Natural killer cell (primary cell): ENCODE measurements at regions not wholly inside any gene's neighbourhood (a gene's known extent, or its start where the extent isn't known, plus 50 kb on each side); places are given as distances from the start of the nearest gene placed in this dataset.
A peak's percentile ranks its signal among the peaks of the same experiment; 100 is the strongest.

Source experiments
- ATAC-seq, 3 donors: fragments of 150-1000 bp in 2 of 3; fragments of 200-7000 bp in 1 of 3; cut with Tn5 transposase; 1 replicate in 1 of 3; 2 replicates in 2 of 3; pipeline ENCODE4 v1.10.0; 2021; ENCODE audit warnings: mild to moderate bottlenecking in 2 of 3, moderate library complexity in 2 of 3
- DNase-seq, 2 donors: peaks; one replicate each; pipeline versions ENCODE4 v3.0.0 to v3.0.0-alpha.2; 2013 to 2021; ENCODE audit warnings: mixed read lengths in 1 of 2
- H3K27ac ChIP-seq: one replicate; pipeline ENCODE4 v1.5.1; 2013; ENCODE audit warnings: mild to moderate bottlenecking, low read length
- H3K27me3 ChIP-seq: one replicate; pipeline ENCODE4 v1.6.1; 2013; ENCODE audit warnings: low read length; ENCODE audit not compliant: control insufficient read depth, insufficient read depth
- H3K36me3 ChIP-seq: one replicate; pipeline ENCODE4 v1.6.1; 2013; ENCODE audit warnings: low read length; ENCODE audit not compliant: control insufficient read depth, insufficient read depth
- H3K4me1 ChIP-seq: one replicate; pipeline ENCODE4 v1.6.1; 2013; ENCODE audit warnings: low read length; ENCODE audit not compliant: control insufficient read depth, insufficient read depth
- H3K4me3 ChIP-seq: one replicate; pipeline ENCODE4 v1.5.1; 2013; ENCODE audit warnings: low read length
- H3K9me3 ChIP-seq: one replicate; pipeline ENCODE4 v1.6.1; 2013; ENCODE audit warnings: low read length; ENCODE audit not compliant: control insufficient read depth, insufficient read depth
- H3K27ac Mint-ChIP-seq, 2 donors: one replicate each; pipeline ENCODE4 v1.8.0; 2022; ENCODE audit warnings: mild to moderate bottlenecking in 2 of 2, mixed read lengths in 2 of 2, moderate library complexity in 1 of 2
- H3K27me3 Mint-ChIP-seq, 2 donors: one replicate each; pipeline ENCODE4 v1.8.0; 2022; ENCODE audit warnings: low read depth in 2 of 2, mixed read lengths in 2 of 2
- H3K36me3 Mint-ChIP-seq: one replicate; pipeline ENCODE4 v1.8.0; 2022; ENCODE audit warnings: mixed read lengths
- H3K4me1 Mint-ChIP-seq, 2 donors: one replicate each; pipeline ENCODE4 v1.8.0; 2022; ENCODE audit warnings: mixed read lengths in 2 of 2
- H3K4me3 Mint-ChIP-seq: one replicate; pipeline ENCODE4 v1.8.0; 2022; ENCODE audit warnings: mild to moderate bottlenecking, moderate library complexity, mixed read lengths
- H3K9me3 Mint-ChIP-seq, 2 donors: one replicate each; pipeline ENCODE4 v1.8.0; 2022; ENCODE audit warnings: mixed read lengths in 2 of 2
- WGBS: methylation state at CpG from one replicate; pipeline ENCODE4 v1.1.7; 2013; ENCODE audit warnings: missing lambda C conversion rate; ENCODE audit not compliant: insufficient coverage; 5-methylcytosine and 5-hydroxymethylcytosine counted together
- intact Hi-C: fragments of 100-400 bp; cut with micrococcal nuclease; formaldehyde crosslinking; loops from one replicate; pipeline ENCODE4 v1.14.2; 2022
- TF ChIP-seq, protein P1 (sequence below): fragments of 200-600 bp; IDR thresholded peaks from one replicate; pipeline ENCODE4 v1.8.0; 2022; ENCODE audit warnings: antibody characterized with exemption

DNA sequence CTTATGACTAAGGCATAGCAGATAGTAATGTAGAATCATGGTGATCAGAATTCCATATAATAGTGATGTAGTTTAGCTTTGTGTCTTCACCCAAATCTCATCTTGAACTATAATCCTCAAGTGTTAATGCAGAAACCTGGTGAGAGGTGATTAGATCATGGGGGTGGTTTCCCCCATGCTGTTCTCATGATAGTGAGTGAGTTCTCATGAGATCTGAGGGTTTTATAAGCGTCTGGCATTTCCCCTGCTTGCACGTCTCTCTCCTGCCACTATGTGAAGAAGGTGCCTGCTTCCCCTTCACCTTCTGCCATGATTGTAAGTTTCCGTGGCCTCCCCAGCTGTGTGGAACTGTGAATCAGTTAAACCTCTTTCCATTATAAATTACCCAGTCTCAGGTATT lies 138.7 kb upstream of the CBLB start:
- Mint-ChIP-seq H3K27ac (no peak overlapping the region), H3K9me3 (no peaks in the 10 kb centered on the region), H3K4me3 (no peak overlapping the region), H3K36me3 (no peaks in the 10 kb centered on the region), H3K27me3 (no peaks in the 10 kb centered on the region), H3K4me1 (peaks cover 11 to 16% of the 10 kb centered on the region in 2 donors)
- Histone ChIP-seq H3K9me3 (no peaks in the 10 kb centered on the region), H3K4me3 (no peak overlapping the region), H3K27ac (no peak overlapping the region), H3K27me3 (no peaks in the 10 kb centered on the region), H3K36me3 (no peaks in the 10 kb centered on the region), H3K4me1 (no peaks in the 10 kb centered on the region)
- ATAC-seq, result no peak
- intact Hi-C loops, result no loop called here
- no peak for DNase-seq
- TF ChIP-seq, protein P1, sequence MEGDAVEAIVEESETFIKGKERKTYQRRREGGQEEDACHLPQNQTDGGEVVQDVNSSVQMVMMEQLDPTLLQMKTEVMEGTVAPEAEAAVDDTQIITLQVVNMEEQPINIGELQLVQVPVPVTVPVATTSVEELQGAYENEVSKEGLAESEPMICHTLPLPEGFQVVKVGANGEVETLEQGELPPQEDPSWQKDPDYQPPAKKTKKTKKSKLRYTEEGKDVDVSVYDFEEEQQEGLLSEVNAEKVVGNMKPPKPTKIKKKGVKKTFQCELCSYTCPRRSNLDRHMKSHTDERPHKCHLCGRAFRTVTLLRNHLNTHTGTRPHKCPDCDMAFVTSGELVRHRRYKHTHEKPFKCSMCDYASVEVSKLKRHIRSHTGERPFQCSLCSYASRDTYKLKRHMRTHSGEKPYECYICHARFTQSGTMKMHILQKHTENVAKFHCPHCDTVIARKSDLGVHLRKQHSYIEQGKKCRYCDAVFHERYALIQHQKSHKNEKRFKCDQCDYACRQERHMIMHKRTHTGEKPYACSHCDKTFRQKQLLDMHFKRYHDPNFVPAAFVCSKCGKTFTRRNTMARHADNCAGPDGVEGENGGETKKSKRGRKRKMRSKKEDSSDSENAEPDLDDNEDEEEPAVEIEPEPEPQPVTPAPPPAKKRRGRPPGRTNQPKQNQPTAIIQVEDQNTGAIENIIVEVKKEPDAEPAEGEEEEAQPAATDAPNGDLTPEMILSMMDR, result no peak
- whole genome bisulfite sequencing, result 97% methylated on average over 3 of the region's 3 CpGs

DNA sequence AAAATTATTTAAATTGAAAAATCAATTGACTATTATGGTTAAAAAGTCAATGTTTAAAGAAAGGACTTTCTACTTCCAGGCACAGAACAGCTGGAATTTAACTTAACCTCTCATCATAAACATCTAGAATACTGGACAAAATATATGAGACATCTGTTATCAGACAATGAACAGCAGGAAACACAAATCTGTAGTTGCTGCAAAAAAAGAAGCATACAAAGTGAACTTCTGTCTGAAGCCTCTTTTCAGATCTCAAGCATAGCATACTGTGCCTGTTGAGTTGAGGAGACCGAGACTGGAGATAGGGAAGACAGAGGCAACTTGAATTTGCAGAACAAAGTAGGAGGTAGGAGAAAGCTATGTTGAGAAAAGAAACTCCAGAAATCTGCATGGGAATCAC lies 140.0 kb upstream of the CBLB start:
- no peak overlapping the region for H3K4me3 Mint-ChIP-seq
- Histone ChIP-seq H3K4me1 (no peaks in the 10 kb centered on the region), H3K27ac (no peak overlapping the region), H3K27me3 (no peaks in the 10 kb centered on the region), H3K36me3 (no peaks in the 10 kb centered on the region), H3K4me3 (no peak overlapping the region), H3K9me3 (no peaks in the 10 kb centered on the region)
- H3K36me3 Mint-ChIP-seq, result no peaks in the 10 kb centered on the region
- H3K4me1 Mint-ChIP-seq, result peaks cover 11 to 16% of the 10 kb centered on the region in 2 donors
- ATAC-seq (no peak), DNase-seq (no peak)
- H3K27me3 Mint-ChIP-seq, result no peaks in the 10 kb centered on the region
- TF ChIP-seq, protein P1, result no peak
- intact Hi-C loops, result no loop called here
- 93% methylated on average over 1 of the region's 1 CpG for WGBS
- no peak overlapping the region for H3K27ac Mint-ChIP-seq
- H3K9me3 Mint-ChIP-seq, result no peaks in the 10 kb centered on the region

DNA sequence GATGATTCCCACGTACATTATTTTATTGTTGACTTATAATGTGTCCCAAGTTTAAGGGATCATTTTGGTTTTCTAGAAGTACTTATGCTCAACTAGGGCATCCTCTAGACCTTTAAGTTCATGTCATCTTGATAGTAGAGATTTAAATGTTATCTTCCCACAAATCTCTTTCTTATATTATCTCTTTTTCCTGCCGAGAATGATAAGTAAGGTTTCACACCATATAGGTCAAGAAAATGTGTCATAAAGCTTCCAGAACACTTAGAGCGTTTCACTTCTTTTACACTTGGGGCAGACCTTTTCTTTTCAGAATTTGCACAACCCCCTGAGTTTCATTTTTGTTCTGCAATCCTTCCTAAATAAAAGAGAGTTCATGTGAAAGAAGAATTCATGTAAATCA lies 142.0 kb upstream of the CBLB start:
- Histone ChIP-seq H3K4me3 (no peak overlapping the region), H3K27me3 (no peaks in the 10 kb centered on the region), H3K9me3 (no peaks in the 10 kb centered on the region), H3K36me3 (no peaks in the 10 kb centered on the region), H3K27ac (no peak overlapping the region), H3K4me1 (no peaks in the 10 kb centered on the region)
- ATAC-seq (no peak), DNase-seq (no peak)
- no CpG with 5 or more reads among the region's 3 CpGs for WGBS
- Mint-ChIP-seq H3K4me1 (peaks cover 11 to 16% of the 10 kb centered on the region in 2 donors), H3K27me3 (no peaks in the 10 kb centered on the region), H3K27ac (peak overlapping the region in 1 of 2 donors; percentile 68), H3K9me3 (no peaks in the 10 kb centered on the region), H3K36me3 (no peaks in the 10 kb centered on the region), H3K4me3 (no peak overlapping the region)
- intact Hi-C loops, result no loop called here
- TF ChIP-seq, protein P1, result no peak

DNA sequence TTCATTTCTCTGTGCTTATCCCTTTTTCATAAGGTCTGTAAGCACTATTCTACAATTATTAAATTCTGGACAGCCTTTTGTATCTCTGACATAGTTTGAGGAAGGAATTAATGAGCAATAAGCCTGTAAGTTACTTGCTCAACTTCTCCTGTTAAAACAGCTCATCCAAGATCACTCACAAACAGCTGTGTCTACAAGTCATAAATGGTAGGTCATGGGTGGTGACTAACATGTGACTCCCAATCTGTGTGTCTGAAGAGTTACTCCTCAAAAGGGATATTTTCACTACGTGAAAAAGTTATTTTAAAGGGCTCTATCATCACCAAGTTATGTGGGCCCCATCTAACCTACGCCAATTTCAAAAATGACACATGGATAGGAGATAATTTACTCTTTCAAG lies 145.2 kb upstream of the CBLB start:
- H3K4me3 Mint-ChIP-seq, result no peak overlapping the region
- H3K4me1 Mint-ChIP-seq, result peaks cover 11 to 13% of the 10 kb centered on the region in 2 donors
- TF ChIP-seq, protein P1, result no peak
- 96% methylated on average over 2 of the region's 2 CpGs for WGBS
- ATAC-seq (no peak), DNase-seq (no peak)
- Histone ChIP-seq H3K27me3 (no peaks in the 10 kb centered on the region), H3K27ac (no peak overlapping the region), H3K4me3 (no peak overlapping the region), H3K4me1 (no peaks in the 10 kb centered on the region), H3K9me3 (no peaks in the 10 kb centered on the region), H3K36me3 (no peaks in the 10 kb centered on the region)
- no peak overlapping the region for H3K27ac Mint-ChIP-seq
- no peaks in the 10 kb centered on the region for H3K36me3 Mint-ChIP-seq
- H3K27me3 Mint-ChIP-seq, result no peaks in the 10 kb centered on the region
- H3K9me3 Mint-ChIP-seq, result no peaks in the 10 kb centered on the region
- intact Hi-C loops, result no loop called here
